ENCODE measurements at regions not wholly inside any gene's neighbourhood (a gene's known extent, or its start where the extent isn't known, plus 50 kb on each side); places are given as distances from the start of the nearest gene placed in this dataset.

DNA sequence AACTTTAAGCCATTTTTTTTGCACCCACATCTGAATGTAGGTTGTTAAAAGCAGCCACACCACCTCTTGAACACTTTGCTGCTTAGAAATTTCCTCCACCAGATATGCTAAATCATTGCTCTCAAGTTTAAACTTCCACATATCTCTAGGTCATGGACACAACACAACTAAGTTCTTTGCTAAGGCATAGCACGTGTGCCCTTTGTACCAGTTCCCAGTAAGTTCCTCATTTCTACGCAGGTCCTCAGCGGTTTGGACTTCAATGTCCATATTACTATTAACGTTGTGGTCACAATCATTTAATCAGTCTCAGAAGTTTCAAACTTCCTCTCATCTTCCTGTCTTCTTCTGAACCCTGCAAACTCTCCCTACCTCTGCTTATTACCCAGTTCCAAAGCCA lies 661.6 kb upstream of the PKN2 start:
- CTCF ChIA-PET = no interaction called here
- FAIRE-seq (no peak), ATAC-seq (no peak), DNase-seq (ENCODE audit: low read depth, low spot score) (no peak)
- in situ Hi-C loops (cut with MboI) (no loop called here), intact Hi-C loops (cut with micrococcal nuclease; ENCODE audit: unreplicated experiment) (no loop called here)
- H3K4me1 ChIP-seq (ENCODE audit: control insufficient read depth, insufficient read depth, low read length) = no peaks in the 10 kb centered on the region
- RAD21 ChIA-PET (ENCODE audit: unreplicated experiment) = no interaction called here
- 43% methylated on average over 4 of the region's 4 CpGs for WGBS (ENCODE audit: insufficient coverage, insufficient replicate concordance, low lambda C conversion rate, missing lambda C conversion rate)
- no TSS peak for BruUV-seq (replicated peaks)
- H3K4me3 ChIP-seq = no peak overlapping the region
- H3K36me3 ChIP-seq (ENCODE audit: control insufficient read depth in 2 of 2, insufficient read depth in 2 of 2, low read length in 1 of 2) = no peaks in the 10 kb centered on the region
- POLR2A ChIA-PET = no interaction called here
- no peaks in the 10 kb centered on the region for H3K9me3 ChIP-seq (replicated peaks; ENCODE audit: control insufficient read depth, insufficient read depth, low read length)
- TF ChIP-seq GABPA (IDR thresholded peaks at IDR 0.05; ENCODE audit: low read depth) (no peak), IRF4 (IDR thresholded peaks at IDR 0.05; ENCODE audit: low read depth, low read length) (no peak), MTA2 (IDR thresholded peaks at IDR 0.05; ENCODE audit: low read depth) (no peak), NFIC (IDR thresholded peaks at IDR 0.05; ENCODE audit: low read depth, low read length) (no peak)
- H3K27me3 ChIP-seq (replicated peaks in 1 of 2; ENCODE audit: control insufficient read depth in 2 of 2, insufficient read depth in 2 of 2, low read length in 1 of 2) = no peaks in the 10 kb centered on the region; a peak in 1 of 4 replicates
- no peak overlapping the region for H3K27ac ChIP-seq (ENCODE audit: control insufficient read depth, insufficient read depth)
- SMC1A ChIA-PET (ENCODE audit: uncharacterized antibody, unreplicated experiment) = no interaction called here
- no peaks in the 10 kb centered on the region for H3K79me2 ChIP-seq (ENCODE audit: control insufficient read depth, insufficient read depth, low read length)
- H2AFZ ChIP-seq (ENCODE audit: control insufficient read depth, low read depth, low read length) = no peak overlapping the region
- H4K20me1 ChIP-seq (ENCODE audit: control insufficient read depth, insufficient read depth) = no peaks in the 10 kb centered on the region
- H3K4me2 ChIP-seq (ENCODE audit: control insufficient read depth, insufficient read depth) = no peak overlapping the region
- no peak overlapping the region for H3K9ac ChIP-seq (ENCODE audit: control insufficient read depth, insufficient read depth, low read length)

DNA sequence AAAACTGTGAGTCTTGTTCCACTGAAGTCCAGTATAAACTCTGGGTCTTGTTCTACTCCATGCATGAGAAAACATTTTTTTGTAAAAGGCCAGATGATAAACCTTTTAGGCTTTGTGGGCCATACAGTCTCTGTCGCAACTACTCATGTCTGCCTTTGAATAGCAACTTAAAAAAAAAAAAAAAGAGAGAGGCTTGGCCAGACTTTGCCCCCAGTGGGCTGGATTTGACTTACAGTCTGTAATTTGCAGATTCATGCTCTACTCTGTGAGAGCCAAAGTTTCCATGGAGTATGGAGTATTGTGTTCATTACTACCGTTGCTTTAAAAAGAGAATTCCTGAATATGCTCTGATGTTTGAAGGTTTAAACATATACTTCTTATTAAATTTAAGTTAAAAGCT lies 654.9 kb upstream of the PKN2 start:
- DNase-seq (ENCODE audit: low read depth, low spot score) (no peak), FAIRE-seq (no peak), ATAC-seq (no peak)
- intact Hi-C loops (cut with micrococcal nuclease; ENCODE audit: unreplicated experiment) = no loop called here
- no peaks in the 10 kb centered on the region for H3K9me3 ChIP-seq (replicated peaks; ENCODE audit: control insufficient read depth, insufficient read depth, low read length)
- CTCF ChIA-PET = no interaction called here
- H4K20me1 ChIP-seq (ENCODE audit: control insufficient read depth, insufficient read depth) = no peaks in the 10 kb centered on the region
- no TSS peak for BruUV-seq (replicated peaks)
- H3K79me2 ChIP-seq (ENCODE audit: control insufficient read depth, insufficient read depth, low read length) = no peaks in the 10 kb centered on the region
- 52% methylated on average over 2 of the region's 2 CpGs for WGBS (ENCODE audit: insufficient coverage, insufficient replicate concordance, low lambda C conversion rate, missing lambda C conversion rate)
- SMC1A ChIA-PET (ENCODE audit: uncharacterized antibody, unreplicated experiment) = interaction anchor here (1.0 to 1.4 kb wide), 2 partner anchors 11 to 32 kb away, joined by 3 read pairs; no protein-coding TSS in a partner anchor
- no peak overlapping the region for H3K27ac ChIP-seq (ENCODE audit: control insufficient read depth, insufficient read depth)
- H3K4me3 ChIP-seq = no peak overlapping the region
- H3K9ac ChIP-seq (ENCODE audit: control insufficient read depth, insufficient read depth, low read length) = no peak overlapping the region
- no peak overlapping the region for H2AFZ ChIP-seq (ENCODE audit: control insufficient read depth, low read depth, low read length)
- H3K27me3 ChIP-seq (replicated peaks in 1 of 2; ENCODE audit: control insufficient read depth in 2 of 2, insufficient read depth in 2 of 2, low read length in 1 of 2) = no peaks in the 10 kb centered on the region
- RAD21 ChIA-PET (ENCODE audit: unreplicated experiment) = no interaction called here
- no peak overlapping the region for H3K4me2 ChIP-seq (ENCODE audit: control insufficient read depth, insufficient read depth)
- H3K4me1 ChIP-seq (ENCODE audit: control insufficient read depth, insufficient read depth, low read length) = no peaks in the 10 kb centered on the region
- H3K36me3 ChIP-seq (ENCODE audit: control insufficient read depth in 2 of 2, insufficient read depth in 2 of 2, low read length in 1 of 2) = no peaks in the 10 kb centered on the region
- POLR2A ChIA-PET = no interaction called here
- in situ Hi-C loops (cut with MboI) = no loop called here
- TF ChIP-seq EGR1 (IDR thresholded peaks at IDR 0.05; ENCODE audit: borderline replicate concordance in 1 of 2, low read depth in 2 of 2, low read length in 2 of 2) (no peak), ZNF207 (IDR thresholded peaks at IDR 0.05; ENCODE audit: borderline replicate concordance) (no peak), SP1 (IDR thresholded peaks at IDR 0.05; ENCODE audit: low read depth, low read length) (no peak), NRF1 (conservative IDR thresholded peaks at IDR 0.05; ENCODE audit: low read depth, low read length) (no peak), GATAD2B (conservative IDR thresholded peaks at IDR 0.05; ENCODE audit: low read depth) (no peak), ZSCAN29 (IDR thresholded peaks at IDR 0.05) (no peak), CHD2 (IDR thresholded peaks at IDR 0.05; ENCODE audit: borderline replicate concordance, low read depth, low read length) (no peak), SREBF1 (IDR thresholded peaks at IDR 0.05; ENCODE audit: low read length) (no peak)
- TF ChIP-seq, protein P1, sequence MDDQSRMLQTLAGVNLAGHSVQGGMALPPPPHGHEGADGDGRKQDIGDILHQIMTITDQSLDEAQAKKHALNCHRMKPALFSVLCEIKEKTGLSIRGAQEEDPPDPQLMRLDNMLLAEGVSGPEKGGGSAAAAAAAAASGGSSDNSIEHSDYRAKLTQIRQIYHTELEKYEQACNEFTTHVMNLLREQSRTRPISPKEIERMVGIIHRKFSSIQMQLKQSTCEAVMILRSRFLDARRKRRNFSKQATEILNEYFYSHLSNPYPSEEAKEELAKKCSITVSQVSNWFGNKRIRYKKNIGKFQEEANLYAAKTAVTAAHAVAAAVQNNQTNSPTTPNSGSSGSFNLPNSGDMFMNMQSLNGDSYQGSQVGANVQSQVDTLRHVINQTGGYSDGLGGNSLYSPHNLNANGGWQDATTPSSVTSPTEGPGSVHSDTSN (IDR thresholded peaks at IDR 0.05; ENCODE audit: insufficient replicate concordance, low read depth, low read length) = no peak
- TF ChIP-seq, protein P2, sequence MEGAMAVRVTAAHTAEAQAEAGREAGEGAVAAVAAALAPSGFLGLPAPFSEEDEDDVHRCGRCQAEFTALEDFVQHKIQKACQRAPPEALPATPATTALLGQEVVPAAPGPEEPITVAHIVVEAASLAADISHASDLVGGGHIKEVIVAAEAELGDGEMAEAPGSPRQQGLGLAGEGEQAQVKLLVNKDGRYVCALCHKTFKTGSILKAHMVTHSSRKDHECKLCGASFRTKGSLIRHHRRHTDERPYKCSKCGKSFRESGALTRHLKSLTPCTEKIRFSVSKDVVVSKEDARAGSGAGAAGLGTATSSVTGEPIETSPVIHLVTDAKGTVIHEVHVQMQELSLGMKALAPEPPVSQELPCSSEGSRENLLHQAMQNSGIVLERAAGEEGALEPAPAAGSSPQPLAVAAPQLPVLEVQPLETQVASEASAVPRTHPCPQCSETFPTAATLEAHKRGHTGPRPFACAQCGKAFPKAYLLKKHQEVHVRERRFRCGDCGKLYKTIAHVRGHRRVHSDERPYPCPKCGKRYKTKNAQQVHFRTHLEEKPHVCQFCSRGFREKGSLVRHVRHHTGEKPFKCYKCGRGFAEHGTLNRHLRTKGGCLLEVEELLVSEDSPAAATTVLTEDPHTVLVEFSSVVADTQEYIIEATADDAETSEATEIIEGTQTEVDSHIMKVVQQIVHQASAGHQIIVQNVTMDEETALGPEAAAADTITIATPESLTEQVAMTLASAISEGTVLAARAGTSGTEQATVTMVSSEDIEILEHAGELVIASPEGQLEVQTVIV (IDR thresholded peaks at IDR 0.05; ENCODE audit: borderline replicate concordance, partially characterized antibody) = no peak
- TF ChIP-seq, protein P3, sequence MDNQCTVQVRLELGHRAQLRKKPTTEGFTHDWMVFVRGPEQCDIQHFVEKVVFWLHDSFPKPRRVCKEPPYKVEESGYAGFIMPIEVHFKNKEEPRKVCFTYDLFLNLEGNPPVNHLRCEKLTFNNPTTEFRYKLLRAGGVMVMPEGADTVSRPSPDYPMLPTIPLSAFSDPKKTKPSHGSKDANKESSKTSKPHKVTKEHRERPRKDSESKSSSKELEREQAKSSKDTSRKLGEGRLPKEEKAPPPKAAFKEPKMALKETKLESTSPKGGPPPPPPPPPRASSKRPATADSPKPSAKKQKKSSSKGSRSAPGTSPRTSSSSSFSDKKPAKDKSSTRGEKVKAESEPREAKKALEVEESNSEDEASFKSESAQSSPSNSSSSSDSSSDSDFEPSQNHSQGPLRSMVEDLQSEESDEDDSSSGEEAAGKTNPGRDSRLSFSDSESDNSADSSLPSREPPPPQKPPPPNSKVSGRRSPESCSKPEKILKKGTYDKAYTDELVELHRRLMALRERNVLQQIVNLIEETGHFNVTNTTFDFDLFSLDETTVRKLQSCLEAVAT (IDR thresholded peaks at IDR 0.05) = no peak

Measured in GM12878 (cell line).